ENCODE measurements at regions not wholly inside any gene's neighbourhood (a gene's known extent, or its start where the extent isn't known, plus 50 kb on each side); places are given as distances from the start of the nearest gene placed in this dataset.

- H3K9me3 Mint-ChIP-seq = no peaks in the 10 kb centered on the region
- H3K4me3 Mint-ChIP-seq = no peak overlapping the region
- TF ChIP-seq CTCF (conservative IDR thresholded peaks at IDR 0.05) = no peak
- no peak overlapping the region for H3K27ac Mint-ChIP-seq
- DNase-seq (ENCODE audit: extremely low spot score, unreplicated experiment) = no peak
- no peaks in the 10 kb centered on the region for H3K27me3 Mint-ChIP-seq
- H3K4me1 Mint-ChIP-seq (ENCODE audit: unreplicated experiment) = no peaks in the 10 kb centered on the region
- no peaks in the 10 kb centered on the region for H3K36me3 Mint-ChIP-seq
Measured at GRCh38 chr7:119348491-119348890, 924.5 kb upstream of the KCND2 start.

- H3K4me3 Mint-ChIP-seq = no peak overlapping the region
- no peak for TF ChIP-seq CTCF (conservative IDR thresholded peaks at IDR 0.05)
- H3K27me3 Mint-ChIP-seq = no peaks in the 10 kb centered on the region
- H3K36me3 Mint-ChIP-seq = no peaks in the 10 kb centered on the region
- no peaks in the 10 kb centered on the region for H3K9me3 Mint-ChIP-seq
- H3K27ac Mint-ChIP-seq = no peak overlapping the region
- no peak for DNase-seq (ENCODE audit: extremely low spot score, unreplicated experiment)
- no peaks in the 10 kb centered on the region for H3K4me1 Mint-ChIP-seq (ENCODE audit: unreplicated experiment)
Measured at GRCh38 chr7:119350334-119350733, 922.6 kb upstream of the KCND2 start.

- DNase-seq (ENCODE audit: extremely low spot score, unreplicated experiment) = no peak
- no peak overlapping the region for H3K27ac Mint-ChIP-seq
- H3K4me3 Mint-ChIP-seq = no peak overlapping the region
- H3K4me1 Mint-ChIP-seq (ENCODE audit: unreplicated experiment) = no peaks in the 10 kb centered on the region
- no peaks in the 10 kb centered on the region for H3K9me3 Mint-ChIP-seq
- no peaks in the 10 kb centered on the region for H3K36me3 Mint-ChIP-seq
- no peak for TF ChIP-seq CTCF (conservative IDR thresholded peaks at IDR 0.05)
- no peaks in the 10 kb centered on the region for H3K27me3 Mint-ChIP-seq
Measured at GRCh38 chr7:119351320-119351719, 921.7 kb upstream of the KCND2 start.

- Mint-ChIP-seq H3K9me3 (no peaks in the 10 kb centered on the region), H3K27ac (no peak overlapping the region), H3K36me3 (no peaks in the 10 kb centered on the region), H3K4me1 (ENCODE audit: unreplicated experiment) (no peaks in the 10 kb centered on the region), H3K4me3 (no peak overlapping the region), H3K27me3 (no peaks in the 10 kb centered on the region)
- no peak for DNase-seq (ENCODE audit: extremely low spot score, unreplicated experiment)
- no peak for TF ChIP-seq CTCF (conservative IDR thresholded peaks at IDR 0.05)
Measured at GRCh38 chr7:119374436-119374835, 898.5 kb upstream of the KCND2 start.

- no peaks in the 10 kb centered on the region for H3K36me3 Mint-ChIP-seq
- TF ChIP-seq CTCF (conservative IDR thresholded peaks at IDR 0.05) = no peak
- no peak overlapping the region for H3K4me3 Mint-ChIP-seq
- no peak for DNase-seq (ENCODE audit: extremely low spot score, unreplicated experiment)
- H3K27me3 Mint-ChIP-seq = no peaks in the 10 kb centered on the region
- no peaks in the 10 kb centered on the region for H3K4me1 Mint-ChIP-seq (ENCODE audit: unreplicated experiment)
- no peaks in the 10 kb centered on the region for H3K9me3 Mint-ChIP-seq
- no peak overlapping the region for H3K27ac Mint-ChIP-seq
Measured at GRCh38 chr7:119377861-119378260, 895.1 kb upstream of the KCND2 start.

GRCh38 chr7:119382726-119383125, 890.2 kb upstream of the KCND2 start:
- no peak overlapping the region for H3K4me3 Mint-ChIP-seq
- DNase-seq (ENCODE audit: extremely low spot score, unreplicated experiment) = no peak
- H3K36me3 Mint-ChIP-seq = no peaks in the 10 kb centered on the region
- no peaks in the 10 kb centered on the region for H3K4me1 Mint-ChIP-seq (ENCODE audit: unreplicated experiment)
- H3K27me3 Mint-ChIP-seq = no peaks in the 10 kb centered on the region
- no peak overlapping the region for H3K27ac Mint-ChIP-seq
- no peaks in the 10 kb centered on the region for H3K9me3 Mint-ChIP-seq
- no peak for TF ChIP-seq CTCF (conservative IDR thresholded peaks at IDR 0.05)
